IPS-15b (cell line): ENCODE measurements at regions not wholly inside any gene's neighbourhood (a gene's known extent, or its start where the extent isn't known, plus 50 kb on each side); places are given as distances from the start of the nearest gene placed in this dataset.

ENCODE experiments used
- H3K27me3 ChIP-seq: one replicate; pipeline ENCODE4 v1.6.1; 2013; ENCODE audit warnings: low read length; ENCODE audit not compliant: control insufficient read depth, insufficient read depth
- H3K36me3 ChIP-seq: one replicate; pipeline ENCODE4 v1.6.1; 2013; ENCODE audit warnings: low read length; ENCODE audit not compliant: control insufficient read depth, insufficient read depth
- H3K4me1 ChIP-seq: one replicate; pipeline ENCODE4 v1.6.1; 2013; ENCODE audit warnings: mild to moderate bottlenecking, low read length; ENCODE audit not compliant: control insufficient read depth, insufficient read depth
- H3K4me3 ChIP-seq: one replicate; pipeline ENCODE4 v1.5.1; 2013; ENCODE audit warnings: low read depth, low read length
- H3K9ac ChIP-seq: one replicate; pipeline ENCODE4 v1.6.1; 2013; ENCODE audit warnings: low read depth, mild to moderate bottlenecking, low read length
- H3K9me3 ChIP-seq: one replicate; pipeline ENCODE4 v1.6.1; 2013; ENCODE audit warnings: mild to moderate bottlenecking, low read length; ENCODE audit not compliant: control insufficient read depth, insufficient read depth

DNA sequence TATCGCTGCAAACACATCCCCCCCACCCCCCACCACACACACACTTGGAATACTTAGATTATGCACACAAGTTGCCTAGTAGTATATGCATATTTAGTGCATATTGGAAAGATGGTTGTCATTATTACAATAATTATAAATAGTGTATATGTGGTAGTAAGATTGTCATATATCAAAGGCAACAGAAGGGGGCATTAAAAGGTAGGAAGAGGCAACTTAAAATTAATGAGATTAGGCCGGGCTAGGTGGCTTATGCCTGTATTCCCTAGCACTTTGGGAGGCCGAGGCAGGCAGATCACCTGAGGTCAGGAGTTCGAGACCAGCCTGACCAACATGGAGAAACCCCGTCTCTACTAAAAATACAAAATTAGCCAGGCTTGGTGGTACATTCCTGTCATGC is 52.1 kb downstream of the GSC start:
- H3K4me1 ChIP-seq: no peaks in the 10 kb centered on the region
- H3K9me3 ChIP-seq: no peaks in the 10 kb centered on the region
- H3K36me3 ChIP-seq: no peaks in the 10 kb centered on the region
- no peak overlapping the region for H3K4me3 ChIP-seq
- H3K9ac ChIP-seq: no peak overlapping the region
- H3K27me3 ChIP-seq: no peaks in the 10 kb centered on the region

DNA sequence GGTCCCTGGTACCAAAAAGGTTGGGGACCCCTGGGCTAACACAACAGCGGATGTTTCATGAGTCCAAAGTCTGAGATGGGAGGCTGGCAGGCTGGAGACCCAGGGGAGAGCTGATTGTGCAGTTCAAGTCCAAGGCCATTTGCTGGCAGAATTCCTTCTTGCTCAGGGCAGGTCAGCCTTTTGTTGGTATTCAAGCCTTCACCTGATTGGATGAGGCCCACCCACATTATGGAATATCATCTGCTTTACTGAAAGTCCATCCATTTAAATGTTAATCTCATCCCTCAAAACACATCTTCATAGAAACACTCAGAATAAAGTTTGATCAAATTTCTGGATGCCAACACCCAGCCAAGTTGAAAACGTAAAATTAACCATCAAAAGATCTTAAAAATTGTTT is 52.9 kb downstream of the GSC start:
- Histone ChIP-seq H3K27me3 (no peaks in the 10 kb centered on the region), H3K9ac (no peak overlapping the region), H3K4me3 (no peak overlapping the region), H3K9me3 (no peaks in the 10 kb centered on the region), H3K36me3 (no peaks in the 10 kb centered on the region), H3K4me1 (no peaks in the 10 kb centered on the region)

DNA sequence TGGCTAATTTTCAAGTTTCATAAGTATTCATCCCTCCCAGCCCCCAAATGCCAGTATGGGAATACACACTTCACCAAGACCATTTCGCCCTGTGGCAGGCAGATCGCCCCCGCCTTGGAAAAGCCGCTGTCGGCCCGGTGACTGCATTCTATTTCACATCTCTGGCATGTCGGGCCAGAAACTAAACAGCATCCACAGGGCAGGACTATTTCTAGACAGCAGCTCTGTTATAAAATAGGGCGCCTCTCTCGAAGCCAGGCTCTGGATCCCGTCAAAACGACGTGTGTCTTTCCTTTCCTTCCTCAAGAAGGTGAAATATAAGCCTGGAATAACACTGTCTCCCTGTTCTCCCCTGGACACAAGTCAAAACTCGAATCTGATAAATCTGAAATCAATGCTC is 56.8 kb downstream of the GSC start:
- H3K27me3 ChIP-seq: no peaks in the 10 kb centered on the region
- H3K36me3 ChIP-seq: no peaks in the 10 kb centered on the region
- H3K9ac ChIP-seq: no peak overlapping the region
- no peaks in the 10 kb centered on the region for H3K4me1 ChIP-seq
- no peaks in the 10 kb centered on the region for H3K9me3 ChIP-seq
- H3K4me3 ChIP-seq: no peak overlapping the region

DNA sequence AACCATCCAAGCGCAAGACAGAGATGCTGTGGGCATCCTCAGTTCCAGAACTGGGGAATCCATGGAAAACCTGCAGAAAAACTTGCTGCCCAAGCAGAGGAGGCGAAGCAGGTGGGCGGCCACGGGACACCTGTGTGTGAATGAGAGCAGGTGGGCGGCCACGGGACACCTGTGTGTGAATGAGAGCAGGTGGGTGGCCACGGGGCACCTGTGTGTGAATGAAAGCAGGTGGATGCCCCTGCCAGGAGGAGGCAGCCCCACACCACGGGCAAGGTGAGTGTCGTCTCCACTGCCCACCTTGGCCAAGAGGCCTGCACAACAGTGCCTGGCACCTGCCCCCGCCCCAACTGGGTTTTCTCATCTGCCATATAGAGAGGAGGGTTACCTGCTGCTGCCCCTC is 59.2 kb downstream of the GSC start:
- Histone ChIP-seq H3K9ac (no peak overlapping the region), H3K9me3 (no peaks in the 10 kb centered on the region), H3K4me1 (no peaks in the 10 kb centered on the region), H3K27me3 (no peaks in the 10 kb centered on the region), H3K4me3 (no peak overlapping the region), H3K36me3 (no peaks in the 10 kb centered on the region)

DNA sequence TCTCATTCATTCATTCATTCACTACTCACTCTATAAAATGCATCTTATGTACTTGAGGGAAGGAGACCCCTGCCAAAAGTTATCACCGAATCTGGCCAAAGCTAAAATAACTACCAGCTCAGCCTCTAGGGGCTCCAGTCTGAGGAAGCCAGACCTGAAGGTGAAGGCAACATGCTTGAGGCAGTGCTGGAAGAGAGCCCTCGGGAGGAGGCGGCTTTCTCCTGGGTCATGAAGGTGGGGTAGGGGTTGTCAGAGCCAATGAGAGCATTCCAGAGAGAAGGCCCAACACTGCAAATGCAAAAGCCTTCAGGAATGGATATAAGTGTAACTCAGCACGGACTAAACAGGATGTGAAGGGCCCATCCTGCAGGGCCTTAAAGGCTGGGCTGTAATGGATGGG is 62.4 kb downstream of the GSC start:
- Histone ChIP-seq H3K9me3 (no peaks in the 10 kb centered on the region), H3K4me3 (no peak overlapping the region), H3K27me3 (no peaks in the 10 kb centered on the region), H3K36me3 (no peaks in the 10 kb centered on the region), H3K9ac (no peak overlapping the region), H3K4me1 (no peaks in the 10 kb centered on the region)

DNA sequence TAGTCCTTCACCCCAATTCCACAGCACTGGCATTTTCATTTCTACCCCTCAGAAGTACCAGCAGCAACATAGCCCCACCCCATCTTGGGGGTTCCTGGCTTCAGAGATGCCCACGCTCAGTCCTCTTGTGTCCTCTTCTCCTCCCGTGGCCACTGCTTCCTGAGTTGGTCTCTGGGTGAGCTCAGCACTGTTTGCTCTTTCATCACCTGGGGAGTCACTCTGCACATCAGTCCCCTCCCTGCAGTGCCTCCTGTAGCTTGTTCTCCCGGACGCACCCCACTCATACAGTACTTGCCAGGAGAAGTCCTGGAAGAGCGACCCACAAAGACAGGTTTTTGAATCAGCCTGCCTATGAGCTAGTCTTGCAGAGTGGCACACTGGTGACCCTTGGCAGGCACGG is 63.8 kb downstream of the GSC start:
- no peaks in the 10 kb centered on the region for H3K27me3 ChIP-seq
- no peak overlapping the region for H3K9ac ChIP-seq
- no peaks in the 10 kb centered on the region for H3K4me1 ChIP-seq
- no peak overlapping the region for H3K4me3 ChIP-seq
- no peaks in the 10 kb centered on the region for H3K36me3 ChIP-seq
- H3K9me3 ChIP-seq: no peaks in the 10 kb centered on the region

DNA sequence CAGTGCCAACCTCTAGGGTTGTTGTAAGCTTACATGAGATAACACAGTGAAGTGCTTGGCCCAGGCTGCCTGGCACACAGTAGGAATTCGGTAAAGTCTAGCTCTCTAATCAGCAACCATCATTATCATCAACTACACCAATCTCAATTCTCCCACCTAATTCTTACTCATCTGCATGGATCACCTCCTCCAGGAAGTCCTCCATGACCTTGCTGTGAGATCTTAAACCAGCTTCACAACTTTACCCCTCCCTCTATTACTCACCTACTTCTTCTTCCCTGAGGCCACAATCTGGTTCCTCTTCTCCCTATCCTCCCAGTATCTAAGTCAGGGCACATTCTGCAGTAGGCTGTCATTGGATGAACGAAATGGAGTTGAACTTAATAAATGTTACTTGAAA is 67.3 kb downstream of the GSC start:
- no peaks in the 10 kb centered on the region for H3K27me3 ChIP-seq
- H3K36me3 ChIP-seq: no peaks in the 10 kb centered on the region
- H3K9me3 ChIP-seq: no peaks in the 10 kb centered on the region
- H3K9ac ChIP-seq: no peak overlapping the region
- H3K4me3 ChIP-seq: no peak overlapping the region
- no peaks in the 10 kb centered on the region for H3K4me1 ChIP-seq

DNA sequence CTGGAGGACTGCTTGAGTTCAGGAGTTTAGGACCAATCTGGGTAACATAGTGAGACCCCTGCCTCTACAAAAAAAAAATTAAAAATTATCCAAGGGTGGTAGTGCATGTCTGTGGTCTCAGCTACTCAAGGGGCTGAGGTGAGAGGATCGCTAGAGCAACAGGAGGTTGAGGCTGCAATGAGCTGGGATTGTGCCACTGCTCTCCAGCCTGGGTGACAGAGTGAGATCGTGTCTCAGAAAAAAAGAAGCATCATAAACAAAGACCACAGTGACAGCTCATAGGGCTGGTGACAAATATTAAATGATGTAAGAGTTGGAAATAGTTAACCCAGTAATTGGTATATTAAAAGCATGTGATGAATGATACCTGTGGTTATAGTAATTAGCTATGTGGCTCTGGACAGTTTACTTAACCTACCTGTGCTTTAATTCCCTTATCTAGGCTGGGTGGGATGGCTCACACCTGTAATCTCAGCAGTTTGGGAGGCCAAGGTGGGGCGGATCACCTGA is 68.0 kb downstream of the GSC start:
- Histone ChIP-seq H3K27me3 (no peaks in the 10 kb centered on the region), H3K4me1 (no peaks in the 10 kb centered on the region), H3K36me3 (no peaks in the 10 kb centered on the region), H3K4me3 (no peak overlapping the region), H3K9me3 (no peaks in the 10 kb centered on the region), H3K9ac (no peak overlapping the region)

DNA sequence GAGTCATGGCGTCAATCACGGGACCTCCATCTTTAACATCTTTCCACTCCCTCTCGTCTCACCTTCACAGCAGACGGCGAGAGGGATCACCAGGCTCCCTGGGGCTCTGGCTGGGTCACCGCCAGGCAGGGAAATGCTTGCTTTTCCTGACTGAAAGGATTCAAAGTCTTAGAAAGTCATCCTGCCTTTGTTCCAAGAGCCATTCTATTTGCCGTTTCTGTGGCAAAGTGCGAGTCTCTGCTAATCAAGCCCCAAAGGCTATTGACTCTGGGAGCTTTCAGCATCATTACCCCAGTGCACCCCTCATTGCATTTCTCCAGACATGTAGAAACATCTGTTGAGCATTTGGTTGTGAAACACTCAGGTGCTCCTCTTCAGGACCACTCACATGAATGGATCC is 69.6 kb downstream of the GSC start:
- no peaks in the 10 kb centered on the region for H3K9me3 ChIP-seq
- H3K9ac ChIP-seq: no peak overlapping the region
- no peaks in the 10 kb centered on the region for H3K4me1 ChIP-seq
- no peaks in the 10 kb centered on the region for H3K27me3 ChIP-seq
- no peaks in the 10 kb centered on the region for H3K36me3 ChIP-seq
- H3K4me3 ChIP-seq: no peak overlapping the region

DNA sequence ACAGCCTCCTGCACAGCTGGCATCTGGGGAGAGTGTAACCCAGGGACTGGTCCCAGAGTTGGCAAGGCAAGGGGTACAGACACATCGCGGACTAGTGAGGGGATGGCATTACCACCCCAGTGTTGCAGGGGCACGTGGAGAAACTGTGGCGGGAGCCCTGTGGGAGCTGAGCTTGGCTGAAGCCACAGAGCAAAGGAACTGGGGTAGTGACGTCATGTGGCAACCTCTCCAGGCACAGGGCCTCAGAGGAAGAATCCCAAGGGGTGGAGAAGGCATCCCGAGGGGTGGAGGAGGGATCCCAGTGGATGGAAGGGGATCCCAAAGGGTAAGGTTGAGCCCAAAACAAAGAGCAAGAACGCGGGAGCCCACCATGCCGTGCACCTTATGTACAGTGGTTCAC is 70.1 kb downstream of the GSC start:
- Histone ChIP-seq H3K9me3 (no peaks in the 10 kb centered on the region), H3K4me1 (no peaks in the 10 kb centered on the region), H3K27me3 (no peaks in the 10 kb centered on the region), H3K36me3 (no peaks in the 10 kb centered on the region), H3K4me3 (no peak overlapping the region), H3K9ac (no peak overlapping the region)

DNA sequence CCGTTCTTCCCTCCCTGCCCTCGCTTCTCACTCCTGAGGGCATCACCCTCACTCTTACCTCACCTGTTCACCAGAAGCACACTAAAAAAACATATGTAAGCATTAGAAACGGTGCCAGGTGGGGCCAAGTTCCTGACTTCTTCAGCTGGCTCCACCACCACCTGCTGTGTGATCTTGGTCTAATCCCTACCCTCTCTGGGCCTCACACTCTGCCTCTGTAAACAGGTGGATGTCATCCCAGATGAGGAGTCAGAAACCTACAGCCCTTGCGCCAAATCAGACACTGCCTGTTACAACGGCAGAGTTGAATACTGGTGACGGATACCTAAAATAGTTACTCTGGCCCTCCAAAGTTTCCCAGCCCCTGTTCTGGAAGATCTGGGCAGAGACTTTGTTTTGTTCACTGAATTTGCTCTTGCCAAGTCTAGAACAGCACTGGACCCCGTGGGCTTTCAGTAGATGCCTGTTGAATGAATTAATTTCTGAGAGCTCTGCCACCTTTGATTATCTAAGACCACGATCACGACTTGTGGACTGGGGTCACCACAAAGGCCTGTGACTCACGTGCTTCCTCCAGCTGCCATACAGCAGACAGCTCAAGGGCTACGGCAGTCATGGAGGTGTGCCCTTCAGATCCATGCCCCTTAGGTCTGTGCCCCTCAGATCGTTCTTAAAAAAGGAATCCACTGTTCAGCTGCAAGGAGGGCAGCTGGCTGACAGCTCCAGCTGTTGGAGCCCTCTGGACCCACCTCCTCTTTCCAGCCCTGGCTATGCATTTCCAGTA is 71.9 kb downstream of the GSC start:
- H3K9ac ChIP-seq: no peak overlapping the region
- H3K4me3 ChIP-seq: no peak overlapping the region

DNA sequence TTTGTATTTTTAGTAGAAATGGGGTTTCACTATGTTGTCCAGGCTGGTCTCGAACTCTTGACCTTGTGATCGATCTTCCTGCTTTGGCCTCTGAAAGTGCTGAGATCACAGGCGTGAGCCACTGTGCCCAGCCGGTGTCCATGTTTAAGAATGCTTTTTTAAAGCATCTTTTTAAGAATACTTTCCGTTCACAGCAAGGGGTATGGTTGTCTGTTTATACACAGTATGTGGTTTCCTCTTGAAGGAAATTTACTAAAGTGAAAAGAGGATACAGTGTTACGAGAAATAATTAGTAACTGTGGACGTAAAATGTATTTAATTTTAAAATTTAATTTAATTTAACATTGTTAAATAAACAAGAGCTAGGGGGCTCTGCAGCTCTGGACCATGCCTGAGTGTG is 73.4 kb downstream of the GSC start:
- Histone ChIP-seq H3K4me3 (no peak overlapping the region), H3K36me3 (no peaks in the 10 kb centered on the region), H3K9me3 (no peaks in the 10 kb centered on the region)

More for the DNA sequence above, 71.9 kb downstream of the GSC start:
- Histone ChIP-seq H3K9me3 (no peaks in the 10 kb centered on the region), H3K27me3 (no peaks in the 10 kb centered on the region), H3K36me3 (no peaks in the 10 kb centered on the region), H3K4me1 (no peaks in the 10 kb centered on the region)

More for the DNA sequence above, 73.4 kb downstream of the GSC start:
- Histone ChIP-seq H3K27me3 (no peaks in the 10 kb centered on the region), H3K9ac (no peak overlapping the region), H3K4me1 (no peaks in the 10 kb centered on the region)
